ENCODE measurements at regions not wholly inside any gene's neighbourhood (a gene's known extent, or its start where the extent isn't known, plus 50 kb on each side); places are given as distances from the start of the nearest gene placed in this dataset.
"Not testable (repeated sequence)": the region's sequence is repeated elsewhere in the genome, so short reads cannot be mapped to it uniquely, and the experiment has no call there.

DNA sequence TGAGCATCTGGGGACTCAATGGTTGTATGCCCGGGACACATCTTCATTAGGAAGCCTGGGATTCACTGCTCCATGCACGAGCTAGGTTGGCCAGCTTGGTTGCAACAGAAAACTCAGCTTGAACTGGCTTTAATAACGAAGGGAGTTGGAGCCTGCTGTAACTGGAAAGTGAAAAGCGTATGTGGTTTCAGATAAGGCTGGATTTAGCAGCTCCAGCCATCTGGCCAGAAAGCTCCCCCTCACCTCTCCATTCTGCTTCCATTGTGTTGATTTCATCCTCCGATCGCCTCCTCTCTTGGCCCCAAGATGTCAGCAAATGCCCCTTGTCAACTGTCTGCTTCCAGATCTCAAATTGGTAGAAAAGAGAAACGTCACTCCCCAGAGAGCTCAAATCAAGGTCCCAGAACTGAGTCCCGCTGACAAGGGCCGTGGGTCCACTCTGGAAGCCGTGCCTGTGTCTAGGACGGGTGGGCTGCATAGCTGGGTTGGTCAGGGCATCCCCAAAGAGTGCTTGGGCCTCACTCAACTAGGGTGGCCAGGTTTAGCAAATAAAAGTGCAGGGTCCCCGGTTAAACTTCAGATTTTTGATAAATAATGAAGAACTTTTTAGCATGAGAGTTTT is 117.0 kb upstream of the PMEPA1 start:
- DNase-seq (ENCODE audit: low read depth), result no peak

DNA sequence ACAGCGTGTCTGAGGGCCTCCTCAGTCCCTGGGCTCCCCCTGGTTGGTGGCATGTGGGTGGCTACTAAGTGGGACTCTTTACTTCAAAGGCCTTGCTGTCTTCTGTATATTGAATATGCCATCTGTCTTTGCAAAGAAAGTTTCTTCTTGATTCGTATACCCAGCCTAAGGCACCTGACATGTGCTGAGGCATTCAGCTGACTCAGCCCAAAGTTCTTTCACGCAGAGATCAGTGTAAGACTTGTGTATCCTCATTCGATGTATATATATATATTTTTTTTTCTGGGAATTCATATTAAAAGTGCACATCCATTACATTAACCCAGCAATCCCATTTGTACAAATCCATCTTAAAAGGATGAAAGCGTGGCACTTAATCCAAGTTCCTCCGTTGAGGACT is 115.1 kb upstream of the PMEPA1 start:
- DNase-seq (ENCODE audit: low read depth), result no peak

DNA sequence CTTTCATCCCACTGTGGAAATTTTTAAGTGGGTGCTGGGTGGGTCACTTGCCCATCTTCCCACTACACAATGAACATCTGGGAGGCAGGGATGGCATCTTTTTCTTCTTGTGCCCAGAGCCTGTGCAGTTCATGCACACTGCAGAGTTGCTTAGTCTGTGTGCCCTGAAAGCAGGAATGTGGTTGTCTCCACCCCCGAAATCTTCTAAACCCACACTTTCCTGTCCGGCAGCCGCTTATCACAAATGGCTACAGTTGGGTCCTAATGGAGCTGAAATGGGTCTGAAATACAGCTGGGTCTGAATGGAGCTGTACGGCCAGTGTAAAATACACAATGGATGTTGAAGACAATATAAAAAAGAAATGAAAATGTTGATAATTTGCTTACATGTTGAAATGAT is 112.1 kb upstream of the PMEPA1 start:
- DNase-seq (ENCODE audit: low read depth), result no peak

DNA sequence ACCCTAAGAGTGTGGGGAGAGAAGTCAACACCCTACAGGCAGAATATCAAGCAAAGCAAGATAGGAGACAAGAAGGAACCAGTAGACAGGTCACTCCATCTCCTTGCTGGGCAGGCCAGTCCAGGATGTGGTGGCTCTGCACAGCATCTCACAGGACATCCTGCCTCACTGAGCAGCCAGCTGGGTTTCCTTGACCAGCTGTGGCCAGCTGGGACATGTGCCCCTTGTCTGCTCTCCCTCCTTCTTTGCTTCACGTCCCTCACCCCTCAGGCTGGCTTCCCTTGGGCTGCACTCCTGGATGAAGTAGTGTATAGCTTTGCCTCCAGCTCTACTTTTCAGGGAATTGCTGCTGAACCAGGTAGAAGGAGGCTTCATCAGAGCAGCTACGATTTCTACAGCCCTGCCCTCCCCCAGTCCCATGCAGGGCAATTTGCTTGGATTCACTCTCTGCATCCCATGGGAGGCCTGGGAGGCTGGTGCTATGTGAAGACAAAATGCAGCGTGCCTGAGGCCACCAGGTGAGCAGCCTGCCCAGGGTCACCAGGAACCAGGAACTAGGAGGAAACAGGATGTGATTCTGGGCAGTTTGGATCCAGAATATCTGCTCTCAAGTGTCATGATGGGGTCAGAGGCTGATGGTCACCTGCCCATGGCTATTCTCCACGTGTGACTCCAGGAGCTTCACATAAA is 110.0 kb upstream of the PMEPA1 start:
- no peak for DNase-seq (ENCODE audit: low read depth)

DNA sequence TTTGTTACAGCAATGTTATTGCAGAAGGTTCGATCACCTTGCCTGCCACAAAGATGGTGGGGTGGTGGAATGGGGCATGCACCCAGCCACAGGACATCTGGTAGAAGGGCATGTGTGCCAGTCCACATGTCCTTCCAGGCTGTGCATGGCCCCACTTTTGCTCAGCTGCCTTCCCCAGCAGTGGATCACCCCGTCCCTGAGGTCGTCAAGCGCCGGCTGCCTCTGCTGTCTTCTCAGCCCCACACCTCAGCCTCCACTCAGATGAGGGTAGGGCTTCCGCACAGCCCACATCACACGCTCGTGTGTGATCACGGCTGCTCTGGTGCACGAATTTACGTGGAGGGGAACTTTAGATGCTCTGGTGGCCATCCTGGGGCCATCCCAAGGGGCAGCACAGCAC is 109.5 kb upstream of the PMEPA1 start:
- no peak for DNase-seq (ENCODE audit: low read depth)

DNA sequence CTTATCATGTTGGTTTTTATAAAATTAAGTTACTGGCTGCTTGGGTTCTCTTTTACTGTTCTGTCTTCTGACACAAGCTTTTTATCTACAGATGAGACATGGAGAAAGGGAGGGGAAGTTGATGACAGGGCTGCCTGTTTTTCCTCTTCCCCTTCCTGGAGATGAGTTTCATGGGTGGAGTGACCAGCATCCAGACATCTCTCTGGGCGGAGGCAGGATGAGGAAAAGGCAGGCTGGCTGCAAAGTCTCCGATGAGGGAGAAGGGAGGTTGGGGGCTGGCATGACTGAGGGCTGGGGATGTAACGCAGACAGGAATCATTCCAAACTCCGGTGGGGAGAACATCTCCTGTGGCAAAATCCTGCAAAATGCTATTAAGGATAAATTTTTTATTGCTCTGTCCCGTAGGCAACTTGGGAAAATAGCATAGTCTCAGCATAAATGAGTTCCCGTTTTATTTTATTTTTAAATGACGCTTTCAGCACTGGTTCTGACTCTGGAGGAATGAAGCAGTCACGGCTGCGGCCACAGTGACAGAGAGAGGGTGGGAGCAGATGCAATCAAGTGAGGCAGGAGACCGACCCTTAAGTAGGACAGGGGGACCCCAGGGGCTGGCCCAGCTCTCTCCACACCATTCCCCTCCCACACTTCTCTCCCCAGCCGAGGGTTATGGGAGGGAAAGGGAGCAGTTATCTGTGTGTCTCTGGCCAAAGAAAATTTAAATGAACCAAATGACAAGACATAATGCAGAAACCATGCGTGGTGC is 108.8 kb upstream of the PMEPA1 start:
- no peak for DNase-seq (ENCODE audit: low read depth)

DNA sequence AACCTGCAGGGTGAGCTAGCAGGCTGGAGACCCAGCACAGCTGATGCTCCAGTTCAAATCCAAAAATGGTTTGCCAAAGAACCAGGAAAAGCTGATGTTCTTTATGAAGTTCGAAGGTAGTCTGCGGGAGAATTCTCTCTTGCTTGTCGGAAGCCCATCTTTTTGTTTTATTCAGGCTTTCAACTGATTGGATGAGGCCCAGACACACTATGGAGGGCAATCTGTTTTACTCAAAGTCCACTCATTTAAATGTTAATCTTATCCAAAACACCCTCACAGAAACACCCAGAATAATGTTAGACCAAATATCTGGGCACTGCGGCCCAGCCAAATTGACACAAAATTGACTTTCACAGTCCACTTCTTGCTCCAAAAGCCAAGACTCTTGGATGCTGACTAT is 105.6 kb upstream of the PMEPA1 start:
- no peak for DNase-seq (ENCODE audit: low read depth)

DNA sequence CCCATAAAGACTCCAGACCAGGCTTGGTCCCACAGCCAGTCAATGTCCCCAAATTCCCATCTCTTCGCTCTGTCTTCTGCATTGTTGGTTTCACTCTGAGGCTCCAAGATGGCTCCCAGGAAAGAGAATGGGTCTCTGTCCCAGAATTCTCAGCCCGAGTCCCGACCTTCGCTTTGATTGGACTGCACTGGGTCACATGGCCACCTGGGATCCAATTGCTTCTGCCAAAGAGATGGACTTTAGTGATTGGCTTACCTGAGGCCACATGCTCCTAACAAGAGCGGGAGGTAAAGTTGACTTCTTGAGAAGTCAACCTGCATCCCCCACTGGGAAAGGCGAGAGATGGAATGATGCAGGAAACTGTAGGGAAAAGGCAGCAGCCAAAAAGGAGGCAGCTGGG is 104.7 kb upstream of the PMEPA1 start:
- DNase-seq (ENCODE audit: low read depth), result no peak

DNA sequence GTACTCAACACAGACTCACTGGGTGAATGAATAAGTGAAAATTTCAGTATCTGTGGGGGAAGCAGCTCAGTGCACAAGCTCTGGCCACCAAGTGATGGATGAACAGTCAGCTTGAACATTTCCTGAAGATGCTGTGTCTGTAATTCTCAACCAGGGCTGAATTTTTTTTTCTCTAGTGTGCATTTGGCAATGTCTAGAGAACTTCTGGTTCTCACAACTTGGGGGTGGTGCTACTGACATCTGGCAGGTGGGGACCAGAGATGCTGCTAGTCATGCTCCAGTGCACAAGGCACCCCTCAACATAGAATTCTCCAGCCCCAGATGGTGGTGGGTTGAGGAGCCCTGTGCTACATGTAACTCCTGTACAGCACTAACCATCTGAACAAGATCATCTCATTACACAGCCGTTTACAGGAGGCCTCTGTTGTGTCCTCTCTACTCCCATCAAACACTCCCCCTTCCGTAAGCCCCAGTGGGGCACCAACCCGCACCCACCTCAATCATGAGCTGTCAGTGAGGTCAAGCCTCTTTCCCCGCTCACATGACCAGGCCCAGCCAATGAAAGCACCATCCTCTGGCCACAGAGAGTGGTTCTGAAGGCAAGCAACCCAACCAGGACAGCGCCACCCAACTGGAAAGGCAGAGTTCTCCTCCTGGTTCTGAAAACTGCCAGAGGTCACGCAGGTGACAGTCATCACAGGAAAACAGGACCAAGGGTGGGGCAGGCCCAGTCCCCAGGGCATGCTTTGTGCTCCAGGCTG is 103.9 kb upstream of the PMEPA1 start:
- no peak for DNase-seq (ENCODE audit: low read depth)

DNA sequence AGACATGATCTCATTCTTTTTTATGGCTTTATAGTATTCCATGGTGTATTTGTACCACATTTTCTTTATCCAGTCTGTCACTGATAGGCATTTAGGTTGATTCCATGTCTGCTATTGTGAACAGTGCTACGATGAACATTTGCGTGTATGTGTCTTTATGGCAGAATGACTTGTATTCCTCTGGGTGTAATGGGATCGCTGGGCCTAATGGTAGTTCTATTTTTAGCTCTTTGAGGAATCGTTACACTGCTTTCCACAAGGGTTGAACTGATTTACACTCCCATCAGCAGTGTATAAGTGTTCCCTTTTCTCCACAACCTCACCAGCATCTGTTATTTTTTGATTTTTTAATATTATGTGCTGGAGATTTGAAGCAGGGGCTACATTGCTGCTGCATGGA is 102.8 kb upstream of the PMEPA1 start:
- not testable (repeated sequence) for DNase-seq (ENCODE audit: low read depth)

DNA sequence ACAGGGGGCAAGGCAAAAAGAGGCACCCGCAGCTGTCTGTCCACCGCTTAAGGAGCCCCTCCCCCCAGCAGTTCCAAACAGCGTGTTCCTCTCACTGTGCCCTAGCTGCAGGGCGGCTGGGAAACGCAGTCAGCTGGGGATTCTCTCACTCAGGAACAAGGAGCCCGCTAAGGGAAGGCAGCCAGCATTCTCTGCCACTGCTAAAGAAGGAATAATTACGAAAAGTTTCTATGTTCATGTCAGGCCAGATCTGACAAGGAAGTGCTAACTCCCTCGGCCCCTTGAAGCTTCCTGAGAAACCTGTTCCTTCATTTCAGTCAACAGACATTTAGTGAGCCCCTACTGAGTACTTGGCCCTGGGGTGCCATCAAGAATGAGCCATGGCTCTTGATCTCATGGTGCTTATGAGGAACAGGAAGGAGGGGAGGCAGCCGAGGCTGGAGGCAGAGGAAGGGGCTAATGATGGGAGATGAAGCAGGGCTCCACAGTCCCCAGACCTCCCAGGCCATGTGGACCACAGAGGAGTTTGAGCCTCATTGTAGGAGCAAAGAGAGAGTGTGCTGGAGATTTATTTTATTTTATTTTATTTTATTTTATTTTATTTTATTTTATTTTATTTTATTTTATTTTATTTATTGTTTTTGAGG is 101.7 kb upstream of the PMEPA1 start:
- no peak for DNase-seq (ENCODE audit: low read depth)

DNA sequence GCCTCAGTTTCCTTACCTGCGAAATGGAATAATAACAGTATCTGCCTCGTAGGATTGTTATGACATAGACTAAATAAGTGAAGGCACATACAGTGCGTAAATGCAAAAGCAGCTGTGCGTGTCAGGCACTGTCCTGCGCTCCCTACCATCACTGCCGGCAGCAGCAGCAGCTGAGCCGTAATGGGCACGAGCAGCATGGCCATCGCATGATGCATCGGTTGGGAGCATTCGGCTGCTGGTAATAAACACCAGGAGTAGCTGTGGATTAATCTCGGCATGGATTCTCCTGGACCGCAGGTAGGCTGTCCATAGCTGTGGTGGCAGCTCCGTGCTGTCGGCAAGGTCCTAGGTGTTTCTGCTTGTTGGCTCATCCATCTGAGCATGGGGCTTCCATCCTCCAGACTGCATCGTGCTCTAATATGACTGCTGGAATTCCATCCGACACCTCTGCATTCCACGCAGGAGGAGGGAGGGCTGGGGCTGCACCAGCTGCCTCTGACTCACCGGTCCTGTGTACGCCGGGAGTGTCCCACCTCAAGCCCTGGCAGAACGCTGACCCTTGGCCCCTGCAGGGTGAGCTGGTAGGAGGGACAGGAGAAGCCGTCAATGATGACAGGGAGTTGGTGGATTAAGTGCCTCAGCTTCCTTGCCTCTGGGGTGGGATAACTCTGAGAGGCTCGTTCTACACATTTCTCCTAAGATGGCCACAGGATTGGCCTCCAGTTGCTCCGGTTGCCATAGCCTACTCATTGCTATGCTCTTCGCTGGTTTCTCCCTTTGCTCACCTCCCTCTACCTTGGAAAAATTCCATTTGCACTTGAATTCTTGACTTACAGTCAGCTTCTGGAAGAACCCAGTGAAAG is 100.9 kb upstream of the PMEPA1 start:
- DNase-seq (ENCODE audit: low read depth), result peak; percentile 8

DNA sequence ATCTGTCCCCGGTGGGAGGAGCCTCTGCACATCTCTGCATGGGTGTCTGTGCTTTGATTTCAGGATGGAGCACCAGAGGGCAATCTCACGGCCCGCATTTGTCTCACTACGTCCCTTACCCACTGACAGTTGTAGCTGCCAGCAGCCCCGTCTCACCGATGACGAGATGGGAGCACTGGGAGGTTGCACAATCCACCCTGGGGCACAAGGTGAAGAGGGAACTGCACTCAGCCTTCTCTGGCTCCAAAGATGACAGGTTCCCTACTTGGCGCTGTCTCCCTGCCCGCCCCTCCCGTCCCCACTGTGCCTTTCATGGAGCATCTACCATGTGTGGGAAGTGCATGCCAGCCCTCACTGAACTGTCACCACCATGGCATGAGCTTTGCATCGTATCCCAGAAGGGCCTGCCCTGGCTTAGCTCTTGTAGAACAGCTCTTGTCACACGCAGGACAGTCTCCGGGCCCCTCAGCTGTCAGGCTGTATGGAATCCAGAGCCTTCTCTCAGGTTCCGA is 99.9 kb upstream of the PMEPA1 start:
- no peak for DNase-seq (ENCODE audit: low read depth)

DNA sequence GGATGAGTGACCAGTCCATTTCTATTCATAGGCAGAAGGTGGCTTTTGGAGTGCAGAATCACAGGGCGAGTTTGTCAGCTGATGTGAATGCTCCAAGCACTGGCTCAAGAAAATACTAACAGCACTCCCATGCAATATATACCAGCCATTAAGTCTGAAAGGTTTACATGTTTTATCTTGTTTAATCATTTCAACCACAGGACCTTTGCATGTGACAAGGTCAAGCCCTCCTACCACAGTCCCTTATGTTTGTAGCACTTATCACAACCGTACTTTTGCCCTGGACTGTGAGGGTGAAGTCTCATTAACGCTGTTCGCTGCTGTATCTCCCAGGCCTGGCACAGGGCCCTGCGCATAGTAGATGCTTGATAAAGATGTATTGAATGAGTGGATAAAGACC is 99.3 kb upstream of the PMEPA1 start:
- DNase-seq (ENCODE audit: low read depth), result no peak

DNA sequence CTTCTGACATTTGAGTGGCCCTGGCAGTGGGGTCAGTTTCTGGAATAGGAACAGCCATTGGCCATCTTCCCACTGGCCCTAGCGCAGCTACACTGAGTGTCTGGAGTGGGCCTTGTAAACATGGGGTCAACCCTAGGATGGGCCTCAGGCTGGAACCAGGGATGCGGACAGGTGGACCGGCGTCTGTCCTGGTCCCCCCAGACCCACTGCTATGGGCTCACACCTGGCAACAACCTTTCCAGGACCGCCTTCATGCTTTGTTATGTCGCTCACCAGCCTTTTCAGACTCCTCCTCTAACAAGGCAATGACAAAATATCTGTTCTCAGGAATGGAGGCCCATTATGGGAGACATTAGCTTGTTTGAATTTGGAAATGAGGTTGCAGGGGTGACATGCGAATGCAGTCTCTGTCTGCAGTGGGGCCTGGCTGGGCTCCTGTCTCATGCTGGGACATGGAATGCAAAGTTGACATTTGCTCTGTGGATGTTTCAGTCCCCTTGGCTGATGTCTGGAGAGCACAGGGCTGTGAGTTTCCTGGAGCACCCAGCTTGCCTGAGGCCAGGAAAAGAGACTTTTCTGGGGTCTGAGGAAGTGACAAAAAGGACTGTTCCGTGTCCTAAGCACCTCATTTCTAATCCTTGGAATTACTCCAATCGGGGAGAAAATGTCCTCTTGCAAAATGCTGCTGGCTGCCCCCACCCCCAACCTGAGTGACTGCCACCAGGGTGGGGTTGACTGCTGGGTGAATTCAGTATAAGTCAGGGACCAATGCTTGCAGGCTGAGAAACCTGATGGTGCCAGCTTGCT is 98.7 kb upstream of the PMEPA1 start:
- DNase-seq (ENCODE audit: low read depth), result no peak

DNA sequence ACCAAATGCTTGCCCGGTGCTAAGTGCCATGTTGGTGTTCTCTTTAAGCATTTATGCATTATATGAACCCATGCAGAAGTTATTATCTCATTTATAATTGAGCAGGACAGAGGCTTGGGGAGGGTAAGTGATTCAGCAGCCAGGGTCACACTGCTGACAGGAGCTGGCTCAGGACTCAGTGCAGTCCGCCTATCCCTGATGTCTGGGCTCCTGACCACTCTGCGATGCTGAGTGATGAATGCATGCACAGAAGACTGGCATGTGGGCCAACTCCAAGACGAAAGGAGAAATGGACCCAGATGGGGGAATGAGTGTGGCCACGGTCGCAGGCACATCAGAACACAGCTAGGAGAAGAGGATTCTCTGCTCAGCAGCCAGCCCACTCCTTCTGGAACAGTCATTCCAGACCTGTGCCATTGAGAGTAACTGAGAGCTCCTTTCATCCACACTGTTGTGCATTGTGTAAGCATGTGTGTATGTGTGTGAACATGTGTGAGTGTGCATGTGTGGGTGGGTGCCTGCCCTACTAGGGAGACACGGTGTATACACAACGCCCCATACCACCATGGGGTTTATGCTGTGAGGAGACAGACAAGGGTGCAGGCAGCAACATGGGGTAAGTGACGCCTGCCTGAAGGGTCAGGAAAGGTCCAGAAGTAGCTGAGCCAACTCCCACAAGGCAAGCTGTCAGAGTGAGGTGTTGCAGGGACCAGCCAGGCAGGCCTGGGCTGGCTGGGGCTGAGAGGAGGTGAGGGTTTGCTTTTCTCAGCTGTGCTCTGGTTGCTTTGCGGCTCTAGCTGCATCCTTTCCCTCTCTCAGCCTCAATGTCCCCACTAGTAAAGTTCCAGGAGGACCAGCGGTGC is 97.8 kb upstream of the PMEPA1 start:
- DNase-seq (ENCODE audit: low read depth), result no peak

DNA sequence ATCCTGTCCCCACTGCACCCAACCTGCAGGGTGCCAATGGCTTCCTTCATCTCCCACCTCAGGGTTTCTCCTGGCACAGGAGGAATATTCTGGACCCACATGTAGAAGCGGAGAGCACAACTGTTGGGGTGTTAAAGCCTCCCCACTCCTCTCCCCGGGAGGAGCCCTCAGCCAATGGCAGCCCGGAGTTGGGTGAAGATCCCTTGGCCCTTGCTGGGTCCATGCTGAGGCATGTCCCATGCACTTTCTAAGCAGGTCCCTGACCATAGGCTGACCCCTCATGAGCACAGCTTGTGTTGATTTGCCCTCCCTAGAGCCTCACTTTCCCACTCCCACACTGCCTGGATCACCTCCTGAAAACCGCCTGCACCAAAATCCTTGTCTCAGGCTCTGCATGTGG is 97.2 kb upstream of the PMEPA1 start:
- DNase-seq (ENCODE audit: low read depth), result no peak

DNA sequence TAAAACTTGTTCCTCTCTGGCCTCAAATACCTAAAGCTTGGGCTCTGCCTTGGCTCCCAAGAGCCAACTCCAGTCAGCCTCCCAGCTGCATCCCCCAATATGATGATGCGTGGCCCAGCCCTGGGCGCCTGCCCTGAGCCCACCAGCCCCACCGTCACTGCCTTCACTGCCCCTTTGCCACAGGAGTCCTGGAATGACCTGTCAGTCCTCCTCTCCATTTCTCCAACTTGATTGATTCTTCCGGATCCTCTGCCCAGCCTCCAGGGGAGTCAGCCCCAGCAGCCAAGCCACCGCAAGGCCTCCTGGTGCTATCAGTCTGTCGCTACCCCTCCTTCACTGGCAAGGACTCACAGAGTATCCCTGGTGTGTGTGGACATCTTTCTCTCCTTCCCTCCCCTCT is 96.7 kb upstream of the PMEPA1 start:
- DNase-seq (ENCODE audit: low read depth), result no peak

DNA sequence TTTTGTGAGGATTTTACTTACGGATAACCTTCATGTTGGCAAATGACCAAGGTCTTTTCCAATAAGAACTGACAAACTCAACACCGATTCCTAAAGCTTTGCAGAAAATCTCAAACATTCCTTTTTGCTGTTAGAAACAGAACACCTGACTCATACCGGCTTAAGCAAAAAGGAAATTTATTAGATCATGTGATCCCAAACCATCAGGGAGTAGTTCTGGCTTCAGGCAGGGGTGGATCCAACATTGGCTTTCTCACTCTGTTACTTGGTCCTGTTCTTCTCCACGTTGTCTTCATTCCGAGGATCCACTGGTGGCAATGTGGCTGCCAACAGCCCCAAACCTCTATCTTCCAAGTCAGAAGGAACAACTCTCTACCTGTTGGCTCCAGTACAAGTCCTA is 95.9 kb upstream of the PMEPA1 start:
- DNase-seq (ENCODE audit: low read depth), result no peak

Data from amniotic epithelial cell (primary cell).